ENCODE measurements at regions not wholly inside any gene's neighbourhood (a gene's known extent, or its start where the extent isn't known, plus 50 kb on each side); places are given as distances from the start of the nearest gene placed in this dataset.
"Not testable (repeated sequence)": the region's sequence is repeated elsewhere in the genome, so short reads cannot be mapped to it uniquely, and the experiment has no call there.

- DNase-seq (ENCODE audit: low spot score): no peak
Observed at GRCh38 chr1:4119516-4120220, 219.6 kb upstream of the C1orf174 start.

GRCh38 chr1:4120557-4121292 is 220.7 kb upstream of the C1orf174 start:
- DNase-seq (ENCODE audit: low spot score): no peak

GRCh38 chr1:4121293-4121684 is 221.2 kb upstream of the C1orf174 start:
- no peak for DNase-seq (ENCODE audit: low spot score)

GRCh38 chr1:4121834-4122512 is 221.9 kb upstream of the C1orf174 start:
- DNase-seq (ENCODE audit: low spot score): no peak

GRCh38 chr1:4122513-4123160 is 222.6 kb upstream of the C1orf174 start:
- DNase-seq (ENCODE audit: low spot score): no peak

GRCh38 chr1:4124631-4125145 is 224.6 kb upstream of the C1orf174 start:
- DNase-seq (ENCODE audit: low spot score): no peak

- no peak for DNase-seq (ENCODE audit: low spot score)
Observed at GRCh38 chr1:4126251-4126650, 226.2 kb upstream of the C1orf174 start.

- no peak for DNase-seq (ENCODE audit: low spot score)
Observed at GRCh38 chr1:4126731-4127591, 226.9 kb upstream of the C1orf174 start.

GRCh38 chr1:4127592-4128140 is 227.6 kb upstream of the C1orf174 start:
- DNase-seq (ENCODE audit: low spot score): no peak

- DNase-seq (ENCODE audit: low spot score): no peak
Observed at GRCh38 chr1:4128616-4129015, 228.5 kb upstream of the C1orf174 start.

GRCh38 chr1:4129693-4130092 is 229.6 kb upstream of the C1orf174 start:
- no peak for DNase-seq (ENCODE audit: low spot score)

GRCh38 chr1:4130096-4130495 is 230.0 kb upstream of the C1orf174 start:
- DNase-seq (ENCODE audit: low spot score): no peak

- DNase-seq (ENCODE audit: low spot score): no peak
Observed at GRCh38 chr1:4131734-4132133, 231.7 kb upstream of the C1orf174 start.

GRCh38 chr1:4132352-4133296 is 232.6 kb upstream of the C1orf174 start:
- DNase-seq (ENCODE audit: low spot score): no peak

- DNase-seq (ENCODE audit: low spot score): no peak
Observed at GRCh38 chr1:4133297-4133938, 233.3 kb upstream of the C1orf174 start.

- DNase-seq (ENCODE audit: low spot score): no peak
Observed at GRCh38 chr1:4133939-4134321, 233.9 kb upstream of the C1orf174 start.

GRCh38 chr1:4135853-4136252 is 235.8 kb upstream of the C1orf174 start:
- DNase-seq (ENCODE audit: low spot score): not testable (repeated sequence)

GRCh38 chr1:4137621-4138415 is 237.7 kb upstream of the C1orf174 start:
- no peak for DNase-seq (ENCODE audit: low spot score)

- no peak for DNase-seq (ENCODE audit: low spot score)
Observed at GRCh38 chr1:4139646-4140045, 239.6 kb upstream of the C1orf174 start.
